AG04449 (cell line): ENCODE measurements at regions not wholly inside any gene's neighbourhood (a gene's known extent, or its start where the extent isn't known, plus 50 kb on each side); places are given as distances from the start of the nearest gene placed in this dataset.

Experiments used
- CTCF ChIA-PET: fragments of 350-600 bp; formaldehyde crosslinking; extraction: SDS; loops from one replicate; lab custom pipeline; 2021; ENCODE audit warnings: antibody characterized with exemption; lab: Yijun Ruan, JAX
- POLR2A ChIA-PET: fragments of 400-600, 350-600 bp; formaldehyde crosslinking; extraction: SDS; loops from one replicate; lab custom pipeline; 2020; ENCODE audit warnings: antibody characterized with exemption, inconsistent platforms; lab: Yijun Ruan, JAX
- DNase-seq: peaks from one replicate; pipeline ENCODE4 v3.0.0-alpha.2; 2010; ENCODE audit warnings: low read depth, low spot score
- H3K4me3 ChIP-seq: 2 replicates; pipeline ENCODE4 v1.5.1; 2011; ENCODE audit warnings: low read depth, mild to moderate bottlenecking, control low read depth, low read length
- CTCF ChIP-seq: IDR thresholded peaks from one replicate; pipeline ENCODE4 v1.5.1; 2011; ENCODE audit warnings: mild to moderate bottlenecking, moderate library complexity, low read length, control low read depth, inconsistent platforms; ENCODE audit not compliant: insufficient read depth; ENCODE audit errors: missing control alignments

DNA sequence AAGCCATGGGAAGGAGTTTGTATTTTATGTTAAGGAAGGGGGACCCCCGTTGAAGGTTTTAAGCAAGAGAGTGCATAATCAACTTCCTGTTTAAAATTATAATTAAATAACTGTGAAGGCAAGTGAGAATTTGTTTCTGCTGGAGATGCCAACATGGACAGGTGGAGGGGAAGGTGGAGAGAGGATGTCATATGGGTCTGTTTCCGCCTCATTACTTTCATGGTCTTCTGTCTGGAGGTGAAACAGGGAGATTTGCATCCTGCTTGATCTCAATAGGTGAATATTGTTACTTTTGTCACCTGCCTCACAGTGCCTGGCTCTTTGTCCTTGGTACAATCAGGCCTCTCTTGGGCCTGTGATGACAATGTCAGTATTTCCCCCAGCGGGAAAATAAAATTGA is 300.6 kb upstream of the LMCD1 start:
- ChIA-PET CTCF (no interaction called here), POLR2A (no interaction called here)
- no peak for TF ChIP-seq CTCF
- H3K4me3 ChIP-seq: no peak overlapping the region
- DNase-seq: no peak

DNA sequence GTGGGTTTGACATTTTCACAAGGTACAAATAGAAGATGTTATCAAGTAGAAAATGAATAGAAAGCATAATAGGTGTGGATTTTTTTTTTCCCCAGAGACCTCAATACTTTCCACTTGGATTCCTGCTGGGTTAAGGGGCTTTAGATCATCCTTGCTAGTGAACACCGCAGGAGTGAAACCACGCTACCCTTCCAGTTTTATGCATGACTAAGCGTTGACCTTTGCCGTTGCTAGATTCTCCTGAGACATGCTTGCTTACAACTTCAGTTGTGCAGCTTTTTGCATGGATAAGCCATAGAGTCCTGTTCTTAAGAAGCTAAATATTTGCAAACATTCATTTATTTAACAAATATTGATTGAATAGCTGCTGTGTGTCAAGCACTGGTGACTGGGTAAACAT is 299.7 kb upstream of the LMCD1 start:
- ChIA-PET CTCF (no interaction called here), POLR2A (no interaction called here)
- TF ChIP-seq CTCF: no peak
- DNase-seq: no peak
- no peak overlapping the region for H3K4me3 ChIP-seq

DNA sequence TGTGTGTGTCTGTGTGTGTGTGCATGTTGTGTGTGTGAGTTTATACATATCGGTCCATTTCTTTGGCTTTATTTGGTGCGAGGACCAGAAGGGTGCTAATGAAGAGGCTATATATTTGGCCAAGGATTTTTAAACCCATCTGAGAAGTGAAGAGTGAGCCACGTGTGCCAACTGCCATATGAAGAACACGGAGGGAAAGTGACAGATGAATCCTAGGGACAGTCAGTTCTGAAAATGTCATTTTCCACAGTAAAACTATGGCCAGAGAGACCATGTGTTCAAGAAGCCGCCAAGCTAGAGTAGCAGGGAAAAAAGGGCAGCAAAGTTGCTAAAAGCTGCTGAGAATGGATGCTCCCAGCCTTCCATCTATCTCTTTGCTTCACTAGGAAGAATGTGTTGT is 297.3 kb upstream of the LMCD1 start:
- TF ChIP-seq CTCF: no peak
- DNase-seq: no peak
- ChIA-PET CTCF (interaction anchor here (1.2 kb wide), 1 partner anchor 35 kb away, joined by 3 read pairs; no protein-coding TSS in a partner anchor), POLR2A (no interaction called here)
- H3K4me3 ChIP-seq: no peak overlapping the region

DNA sequence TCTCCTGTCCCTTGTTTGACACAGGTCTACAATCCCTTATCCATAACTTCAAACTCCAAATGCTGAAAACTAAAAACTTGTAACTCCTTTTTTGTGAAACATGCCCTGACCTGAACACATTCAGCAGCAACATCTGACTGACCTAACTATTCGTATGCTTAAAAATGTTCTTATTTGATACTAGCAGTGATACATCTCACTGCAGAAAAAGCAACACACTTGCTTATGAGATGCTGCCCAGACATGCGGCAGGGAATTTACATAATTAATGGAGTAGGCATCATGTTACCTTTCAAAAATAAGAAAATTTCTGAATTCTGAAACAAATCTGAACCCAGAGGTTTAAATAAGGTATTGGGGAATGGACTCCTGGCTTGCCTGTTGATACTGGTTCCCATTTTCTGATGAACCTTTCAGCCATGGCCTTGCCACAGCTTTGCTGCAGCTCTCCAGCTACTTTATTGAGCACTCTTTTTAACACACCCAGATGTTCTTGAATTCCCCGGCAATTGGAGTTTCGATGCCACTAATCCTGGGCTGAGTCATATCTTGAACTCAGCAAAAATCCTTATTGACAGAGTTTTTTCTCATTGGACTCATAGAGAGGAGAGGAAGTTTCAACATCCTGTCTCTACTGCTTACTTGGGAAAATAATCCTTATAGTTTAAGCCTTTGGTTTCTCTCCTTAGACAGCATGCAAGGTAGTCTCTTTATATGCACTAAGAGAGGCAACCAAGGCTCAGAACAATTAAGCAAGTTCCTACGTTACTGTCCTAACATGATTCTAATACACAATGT is 296.6 kb upstream of the LMCD1 start:
- POLR2A ChIA-PET: no interaction called here
- TF ChIP-seq CTCF: no peak
- no peak for DNase-seq
- CTCF ChIA-PET: interaction anchor here (1.2 kb wide), 1 partner anchor 35 kb away, joined by 3 read pairs; no protein-coding TSS in a partner anchor
- no peak overlapping the region for H3K4me3 ChIP-seq

GRCh38 chr3:8205881-8206280 is 295.7 kb upstream of the LMCD1 start:
- POLR2A ChIA-PET: no interaction called here
- TF ChIP-seq CTCF: no peak
- CTCF ChIA-PET: interaction anchor here (1.2 kb wide), 1 partner anchor 34 kb away, joined by 3 read pairs; no protein-coding TSS in a partner anchor
- no peak overlapping the region for H3K4me3 ChIP-seq
- no peak for DNase-seq

GRCh38 chr3:8206971-8207617 is 294.5 kb upstream of the LMCD1 start:
- POLR2A ChIA-PET: no interaction called here
- no peak for DNase-seq
- TF ChIP-seq CTCF: no peak
- CTCF ChIA-PET: interaction anchor here (1.2 kb wide), 1 partner anchor 33 kb away, joined by 3 read pairs; no protein-coding TSS in a partner anchor
- no peak overlapping the region for H3K4me3 ChIP-seq
